ENCODE measurements at regions not wholly inside any gene's neighbourhood (a gene's known extent, or its start where the extent isn't known, plus 50 kb on each side); places are given as distances from the start of the nearest gene placed in this dataset.
A peak's percentile ranks its signal among the peaks of the same experiment; 100 is the strongest.
"Not testable (repeated sequence)": the region's sequence is repeated elsewhere in the genome, so short reads cannot be mapped to it uniquely, and the experiment has no call there.

GRCh38 chr18:67818432-67818831, 301.9 kb upstream of the DSEL start:
- DNase-seq = no peak

- no peak for DNase-seq
Observed at GRCh38 chr18:67815280-67815679, 298.8 kb upstream of the DSEL start.

GRCh38 chr18:67813380-67814028, 297.0 kb upstream of the DSEL start:
- DNase-seq = no peak

GRCh38 chr18:67805261-67805660, 288.7 kb upstream of the DSEL start:
- DNase-seq = no peak

GRCh38 chr18:67794521-67794920, 278.0 kb upstream of the DSEL start:
- DNase-seq = no peak

- DNase-seq = no peak
Observed at GRCh38 chr18:67790527-67790926, 274.0 kb upstream of the DSEL start.

GRCh38 chr18:67789165-67789545, 272.6 kb upstream of the DSEL start:
- DNase-seq = no peak

GRCh38 chr18:67788310-67789164, 272.0 kb upstream of the DSEL start:
- peak; percentile 27 for DNase-seq

GRCh38 chr18:67783196-67783946, 266.9 kb upstream of the DSEL start:
- no peak for DNase-seq

- no peak for DNase-seq
Observed at GRCh38 chr18:67778016-67778415, 261.5 kb upstream of the DSEL start.

- DNase-seq = no peak
Observed at GRCh38 chr18:67776929-67777328, 260.4 kb upstream of the DSEL start.

GRCh38 chr18:67771271-67771670, 254.8 kb upstream of the DSEL start:
- DNase-seq = no peak

GRCh38 chr18:67770520-67770919, 254.0 kb upstream of the DSEL start:
- DNase-seq = no peak

GRCh38 chr18:67766930-67767329, 250.4 kb upstream of the DSEL start:
- DNase-seq = no peak

GRCh38 chr18:67752211-67752610, 235.7 kb upstream of the DSEL start:
- not testable (repeated sequence) for DNase-seq

GRCh38 chr18:67742954-67743353, 226.4 kb upstream of the DSEL start:
- DNase-seq = no peak

- no peak for DNase-seq
Observed at GRCh38 chr18:67742525-67742924, 226.0 kb upstream of the DSEL start.

- DNase-seq = no peak
Observed at GRCh38 chr18:67735506-67735905, 219.0 kb upstream of the DSEL start.

GRCh38 chr18:67733088-67733487, 216.6 kb upstream of the DSEL start:
- no peak for DNase-seq

GRCh38 chr18:67731851-67732250, 215.3 kb upstream of the DSEL start:
- DNase-seq = no peak

GRCh38 chr18:67730886-67731285, 214.4 kb upstream of the DSEL start:
- no peak for DNase-seq

- DNase-seq = no peak
Observed at GRCh38 chr18:67728364-67728763, 211.8 kb upstream of the DSEL start.

GRCh38 chr18:67726882-67727281, 210.4 kb upstream of the DSEL start:
- no peak for DNase-seq

GRCh38 chr18:67717800-67718199, 201.3 kb upstream of the DSEL start:
- no peak for DNase-seq

Measured in left hindlimb (tissue), 1 donor.